IPS-18c (cell line): ENCODE measurements at regions not wholly inside any gene's neighbourhood (a gene's known extent, or its start where the extent isn't known, plus 50 kb on each side); places are given as distances from the start of the nearest gene placed in this dataset.
"Not testable (repeated sequence)": the region's sequence is repeated elsewhere in the genome, so short reads cannot be mapped to it uniquely, and the experiment has no call there.

Source experiments
- H3K4me3 ChIP-seq: 2 replicates; pipeline ENCODE4 v1.7.0; 2013; ENCODE audit warnings: low read depth, mild to moderate bottlenecking, low read length, moderate library complexity; ENCODE audit not compliant: insufficient read depth
- H3K9me3 ChIP-seq: one replicate; pipeline ENCODE4 v1.6.1; 2013; ENCODE audit warnings: mild to moderate bottlenecking, low read length, moderate library complexity; ENCODE audit not compliant: control insufficient read depth, insufficient read depth

GRCh38 chr17:64716496-64716895 is 54.4 kb upstream of the SMURF2 start:
- not testable (repeated sequence) for H3K4me3 ChIP-seq, H3K9me3 ChIP-seq

- H3K9me3 ChIP-seq, H3K4me3 ChIP-seq: not testable (repeated sequence)
Measured at GRCh38 chr17:64713786-64714185, 51.7 kb upstream of the SMURF2 start.

GRCh38 chr17:64712557-64713351 is 50.6 kb upstream of the SMURF2 start:
- not testable (repeated sequence) for H3K4me3 ChIP-seq, H3K9me3 ChIP-seq
